HCT116 (cell line): ENCODE measurements at regions not wholly inside any gene's neighbourhood (a gene's known extent, or its start where the extent isn't known, plus 50 kb on each side); places are given as distances from the start of the nearest gene placed in this dataset.
A peak's percentile ranks its signal among the peaks of the same experiment; 100 is the strongest.

Experiments
- ATAC-seq: fragments of 200-7000 bp; cut with Tn5 transposase; 2 replicates; pipeline ENCODE4 v1.9.1; 2020; ENCODE audit warnings: mild to moderate bottlenecking, moderate library complexity
- BruUV-seq: library from RNA; stranded (reverse); fragments of 400-500 nt; replicated peaks from 2 replicates; lab custom pipeline; 2021; lab: Mats Ljungman, UMichigan
- CTCF ChIA-PET: fragments of 300-600 bp; sonication (Branson Sonifier 250); formaldehyde crosslinking; loops from one replicate; lab custom pipeline; 2021; ENCODE audit warnings: antibody characterized with exemption; lab: Charles Lee
- POLR2A ChIA-PET: fragments of 300-600, 350-600 bp; sonication (Branson Sonifier 250); formaldehyde crosslinking; loops from one replicate; lab custom pipeline; 2021; ENCODE audit warnings: antibody characterized with exemption; lab: Charles Lee
- RAD21 ChIA-PET, 2 experiments: fragments of 300-600 bp; sonication (Branson Sonifier 250); formaldehyde crosslinking; loops; one replicate each; lab custom pipeline; 2023; ENCODE audit warnings: low total read pairs in 2 of 2; ENCODE audit not compliant: uncharacterized antibody in 2 of 2, unreplicated experiment in 2 of 2, low non-redundant PET in 1 of 2; lab: Charles Lee
- DNase-seq: peaks from one replicate; pipeline ENCODE4 v3.0.0-alpha.2; 2010; ENCODE audit warnings: low read depth, low spot score
- H2AFZ ChIP-seq: fragments of 200-600 bp; shearing (Covaris generic), sonication (generic); 2 replicates; pipeline ENCODE4 v1.6.1; 2017; ENCODE audit warnings: low read depth, mixed run types, mixed read lengths, antibody characterized with exemption, low read length; ENCODE audit not compliant: poor library complexity, severe bottlenecking
- H3K27ac ChIP-seq: 2 replicates; pipeline ENCODE4 v1.5.1; 2012; ENCODE audit warnings: low read depth, low read length
- H3K27me3 ChIP-seq: fragments of 200-600 bp; sonication (generic); 2 replicates; pipeline ENCODE4 v1.6.1; 2016; ENCODE audit warnings: mixed run types, low read length, mixed read lengths; ENCODE audit not compliant: insufficient read depth
- H3K36me3 ChIP-seq, 2 experiments: fragments of 200-500 bp in 1 of 2; fragments of 200-600 bp in 1 of 2; sonication (Bioruptor generic) in 1 of 2; sonication (generic) in 1 of 2; 2 replicates each; pipeline versions ENCODE4 v1.5.1 to v1.6.1; 2014 to 2016; ENCODE audit warnings: low read length in 2 of 2, inconsistent platforms in 1 of 2, mixed read lengths in 1 of 2, mixed run types in 1 of 2; ENCODE audit not compliant: insufficient read depth in 2 of 2, control insufficient read depth in 1 of 2
- H3K4me1 ChIP-seq, 2 experiments: fragments of 200-600 bp in 1 of 2; sonication (generic) in 1 of 2; 2 replicates each; pipeline versions ENCODE4 v1.5.1 to v1.6.1; 2012 to 2017; ENCODE audit warnings: low read length in 2 of 2, inconsistent platforms in 1 of 2, mild to moderate bottlenecking in 1 of 2, mixed read lengths in 1 of 2, mixed run types in 1 of 2, moderate library complexity in 1 of 2; ENCODE audit not compliant: insufficient read depth in 2 of 2, control insufficient read depth in 1 of 2
- H3K4me2 ChIP-seq: fragments of 200-600 bp; sonication (generic); 2 replicates; pipeline ENCODE4 v1.6.1; 2017; ENCODE audit warnings: mixed run types, low read length, mixed read lengths
- H3K4me3 ChIP-seq, 2 experiments: fragments of 200-600 bp in 1 of 2; sonication (generic) in 1 of 2; replicated peaks in 1 of 2; 2 replicates each; pipeline ENCODE4 v1.5.1; 2011 to 2016; ENCODE audit warnings: low read length in 2 of 2, control low read depth in 1 of 2, low read depth in 1 of 2, mild to moderate bottlenecking in 1 of 2, mixed read lengths in 1 of 2, mixed run types in 1 of 2
- H3K79me2 ChIP-seq: fragments of 200-600 bp; sonication (generic); 2 replicates; pipeline ENCODE4 v1.6.1; 2017; ENCODE audit warnings: mild to moderate bottlenecking, mixed run types, low read length, moderate library complexity, mixed read lengths; ENCODE audit not compliant: insufficient read depth
- H3K9ac ChIP-seq: fragments of 200-600 bp; sonication (generic); 2 replicates; pipeline ENCODE4 v1.6.1; 2016; ENCODE audit warnings: low read length, mixed read lengths
- H3K9me2 ChIP-seq: fragments of 200-600 bp; sonication (generic), shearing (Covaris generic); 2 replicates; pipeline ENCODE4 v1.6.1; 2017; ENCODE audit warnings: mixed run types, mild to moderate bottlenecking, moderate library complexity; ENCODE audit not compliant: insufficient read depth
- H3K9me3 ChIP-seq, 2 experiments: fragments of 200-500 bp in 1 of 2; fragments of 200-600 bp in 1 of 2; sonication (Bioruptor generic) in 1 of 2; sonication (generic) in 1 of 2; 2 replicates each; pipeline ENCODE4 v1.6.1; 2014 to 2017; ENCODE audit warnings: low read length in 2 of 2, mixed read lengths in 2 of 2, inconsistent platforms in 1 of 2, low read depth in 1 of 2, mild to moderate bottlenecking in 1 of 2, mixed run types in 1 of 2, moderate library complexity in 1 of 2; ENCODE audit not compliant: control insufficient read depth in 1 of 2, insufficient read depth in 1 of 2
- H4K20me1 ChIP-seq: fragments of 200-600 bp; sonication (generic), shearing (Covaris generic); 2 replicates; pipeline ENCODE4 v1.6.1; 2017; ENCODE audit warnings: mixed run types, mild to moderate bottlenecking, moderate library complexity; ENCODE audit not compliant: insufficient read depth
- CEBPB ChIP-seq: IDR thresholded peaks from 2 replicates; pipeline ENCODE4 v1.6.1; 2012; ENCODE audit warnings: low read depth
- ELF1 ChIP-seq: IDR thresholded peaks from 2 replicates; pipeline ENCODE4 v1.6.1; 2012; ENCODE audit warnings: low read depth, borderline replicate concordance
- POLR2AphosphoS5 ChIP-seq: IDR thresholded peaks from 2 replicates; pipeline ENCODE4 v1.6.1; 2011; ENCODE audit warnings: mild to moderate bottlenecking, low read depth, low read length, moderate library complexity
- RAD21 ChIP-seq: IDR thresholded peaks from 2 replicates; pipeline ENCODE4 v1.6.1; 2012; ENCODE audit warnings: low read depth, mild to moderate bottlenecking
- SIN3A ChIP-seq: IDR thresholded peaks from 2 replicates; pipeline ENCODE4 v1.6.1; 2012; ENCODE audit warnings: low read depth
- SP1 ChIP-seq: IDR thresholded peaks from 2 replicates; pipeline ENCODE4 v1.6.1; 2012; ENCODE audit warnings: low read depth
- SRF ChIP-seq: IDR thresholded peaks from 2 replicates; pipeline ENCODE4 v1.6.1; 2012; ENCODE audit warnings: low read depth
- ZFX ChIP-seq: fragments of 450-650 bp; IDR thresholded peaks from 2 replicates; pipeline ENCODE4 v1.6.1; 2017
- intact Hi-C: fragments of 100-400 bp; cut with micrococcal nuclease; formaldehyde crosslinking; loops from 2 replicates; pipeline ENCODE4 v1.10.0; 2022
- TF ChIP-seq, protein P1 (sequence below): IDR thresholded peaks from 2 replicates; pipeline ENCODE4 v1.6.1; 2012; ENCODE audit warnings: low read depth

DNA sequence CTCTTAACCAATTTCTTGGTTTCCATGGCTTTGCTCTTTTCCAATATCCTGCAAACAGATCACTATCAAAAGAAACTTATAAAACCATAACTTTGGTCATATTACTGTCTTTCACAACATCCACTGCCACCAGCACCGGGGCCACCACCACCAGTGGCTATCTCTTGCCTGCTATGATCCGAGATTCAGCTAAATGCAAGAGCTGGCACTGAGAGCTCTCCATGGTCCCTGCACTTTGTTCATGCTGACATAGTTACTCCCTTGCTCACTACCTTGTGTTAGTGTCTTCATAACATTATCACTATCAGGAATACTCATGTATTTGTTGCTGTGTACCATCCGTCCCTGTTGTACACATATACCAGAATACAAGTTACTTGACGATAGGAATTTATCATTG lies 299.0 kb downstream of the ETS1 start:
- ChIA-PET RAD21 (no interaction called here), CTCF (interaction anchor here (2.2 kb wide), 1 partner anchor 116 kb away, joined by 7 read pairs; no protein-coding TSS in a partner anchor), POLR2A (no interaction called here)
- Histone ChIP-seq H3K4me1 (no peaks in the 10 kb centered on the region), H3K4me3 (no peak overlapping the region), H3K9me3 (no peaks in the 10 kb centered on the region), H3K4me2 (no peak overlapping the region), H3K9me2 (no peaks in the 10 kb centered on the region), H3K27ac (no peak overlapping the region), H3K9ac (no peak overlapping the region), H2AFZ (no peak overlapping the region), H4K20me1 (no peaks in the 10 kb centered on the region), H3K79me2 (no peaks in the 10 kb centered on the region), H3K27me3 (peaks cover 25% of the 10 kb centered on the region; the same call in 1 of the 2 replicates), H3K36me3 (no peaks in the 10 kb centered on the region)
- TF ChIP-seq CEBPB (no peak), ZFX (no peak), SIN3A (no peak)
- TF ChIP-seq, protein P1, sequence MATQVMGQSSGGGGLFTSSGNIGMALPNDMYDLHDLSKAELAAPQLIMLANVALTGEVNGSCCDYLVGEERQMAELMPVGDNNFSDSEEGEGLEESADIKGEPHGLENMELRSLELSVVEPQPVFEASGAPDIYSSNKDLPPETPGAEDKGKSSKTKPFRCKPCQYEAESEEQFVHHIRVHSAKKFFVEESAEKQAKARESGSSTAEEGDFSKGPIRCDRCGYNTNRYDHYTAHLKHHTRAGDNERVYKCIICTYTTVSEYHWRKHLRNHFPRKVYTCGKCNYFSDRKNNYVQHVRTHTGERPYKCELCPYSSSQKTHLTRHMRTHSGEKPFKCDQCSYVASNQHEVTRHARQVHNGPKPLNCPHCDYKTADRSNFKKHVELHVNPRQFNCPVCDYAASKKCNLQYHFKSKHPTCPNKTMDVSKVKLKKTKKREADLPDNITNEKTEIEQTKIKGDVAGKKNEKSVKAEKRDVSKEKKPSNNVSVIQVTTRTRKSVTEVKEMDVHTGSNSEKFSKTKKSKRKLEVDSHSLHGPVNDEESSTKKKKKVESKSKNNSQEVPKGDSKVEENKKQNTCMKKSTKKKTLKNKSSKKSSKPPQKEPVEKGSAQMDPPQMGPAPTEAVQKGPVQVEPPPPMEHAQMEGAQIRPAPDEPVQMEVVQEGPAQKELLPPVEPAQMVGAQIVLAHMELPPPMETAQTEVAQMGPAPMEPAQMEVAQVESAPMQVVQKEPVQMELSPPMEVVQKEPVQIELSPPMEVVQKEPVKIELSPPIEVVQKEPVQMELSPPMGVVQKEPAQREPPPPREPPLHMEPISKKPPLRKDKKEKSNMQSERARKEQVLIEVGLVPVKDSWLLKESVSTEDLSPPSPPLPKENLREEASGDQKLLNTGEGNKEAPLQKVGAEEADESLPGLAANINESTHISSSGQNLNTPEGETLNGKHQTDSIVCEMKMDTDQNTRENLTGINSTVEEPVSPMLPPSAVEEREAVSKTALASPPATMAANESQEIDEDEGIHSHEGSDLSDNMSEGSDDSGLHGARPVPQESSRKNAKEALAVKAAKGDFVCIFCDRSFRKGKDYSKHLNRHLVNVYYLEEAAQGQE, result peak; percentile 20; the same call in 1 of the 2 replicates
- BruUV-seq, result no TSS peak
- DNase-seq, result no peak
- no peak for ATAC-seq
- intact Hi-C loops, result loop anchor here (10.0 kb wide), 1 partner anchor 254 kb away; no protein-coding TSS in a partner anchor

DNA sequence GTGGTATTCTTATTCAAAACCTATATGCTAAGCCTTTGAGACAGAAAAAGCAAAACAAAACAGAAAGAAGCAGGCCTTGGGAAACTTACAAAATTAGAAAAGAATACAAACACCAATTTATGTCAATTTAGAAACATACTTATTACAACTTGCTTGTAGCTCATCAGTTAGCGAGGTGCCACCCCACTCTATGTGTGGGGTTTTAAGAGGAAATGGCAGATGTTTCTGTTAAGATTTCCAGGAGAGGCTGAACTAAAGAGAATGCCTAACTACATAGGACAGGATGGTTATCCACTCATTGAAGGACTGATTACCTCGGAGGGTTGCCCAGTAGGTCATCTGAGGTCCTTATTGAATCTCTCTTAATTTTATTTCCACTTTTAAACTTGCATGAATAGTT lies 302.0 kb downstream of the ETS1 start:
- Histone ChIP-seq H3K27ac (no peak overlapping the region), H3K4me2 (no peak overlapping the region), H3K27me3 (peaks cover 13% of the 10 kb centered on the region; the same call in 1 of the 2 replicates), H3K4me3 (no peak overlapping the region), H2AFZ (no peak overlapping the region), H3K79me2 (no peaks in the 10 kb centered on the region), H4K20me1 (no peaks in the 10 kb centered on the region), H3K9me3 (no peaks in the 10 kb centered on the region), H3K9ac (no peak overlapping the region), H3K36me3 (no peaks in the 10 kb centered on the region), H3K4me1 (no peaks in the 10 kb centered on the region), H3K9me2 (no peaks in the 10 kb centered on the region)
- intact Hi-C loops, result loop anchor here (10.0 kb wide), 1 partner anchor 251 kb away; no protein-coding TSS in a partner anchor
- no TSS peak for BruUV-seq
- DNase-seq, result no peak
- ChIA-PET RAD21 (no interaction called here), CTCF (no interaction called here), POLR2A (no interaction called here)
- ATAC-seq, result no peak
- TF ChIP-seq SRF, result no peak
- TF ChIP-seq SP1, result no peak
- no peak for TF ChIP-seq CEBPB
- no peak for TF ChIP-seq RAD21
- no peak for TF ChIP-seq ZFX
- no peak for TF ChIP-seq ELF1
- no peak for TF ChIP-seq POLR2AphosphoS5
